Mesodermal cell (in vitro differentiated cells): ENCODE measurements at regions not wholly inside any gene's neighbourhood (a gene's known extent, or its start where the extent isn't known, plus 50 kb on each side); places are given as distances from the start of the nearest gene placed in this dataset.

Source experiments
- H3K27ac ChIP-seq: 2 replicates; pipeline ENCODE4 v1.7.0; 2013; ENCODE audit warnings: mild to moderate bottlenecking, low read depth, low read length, moderate library complexity; ENCODE audit not compliant: severe bottlenecking
- H3K36me3 ChIP-seq: 2 replicates; pipeline ENCODE4 v1.7.1; 2013; ENCODE audit warnings: mild to moderate bottlenecking, low read length, moderate library complexity; ENCODE audit not compliant: control insufficient read depth, insufficient read depth
- H3K4me1 ChIP-seq: one replicate; pipeline ENCODE4 v1.7.1; 2013; ENCODE audit warnings: mild to moderate bottlenecking, low read length; ENCODE audit not compliant: insufficient read depth, control insufficient read depth, poor library complexity, severe bottlenecking
- H3K4me3 ChIP-seq: 2 replicates; pipeline ENCODE4 v1.7.0; 2013; ENCODE audit warnings: low read length, control low read depth, mild to moderate bottlenecking; ENCODE audit not compliant: insufficient read depth, poor library complexity, severe bottlenecking; ENCODE audit errors: extremely low read depth
- H3K9me3 ChIP-seq: 2 replicates; pipeline ENCODE4 v1.7.1; 2013; ENCODE audit warnings: mild to moderate bottlenecking, low read length, moderate library complexity; ENCODE audit not compliant: control insufficient read depth
- WGBS, 2 experiments: methylation state at CpG; one replicate each; pipeline ENCODE4 v1.1.5; 2013; ENCODE audit warnings: missing lambda C conversion rate in 2 of 2; ENCODE audit not compliant: insufficient coverage in 2 of 2; 5-methylcytosine and 5-hydroxymethylcytosine counted together

DNA sequence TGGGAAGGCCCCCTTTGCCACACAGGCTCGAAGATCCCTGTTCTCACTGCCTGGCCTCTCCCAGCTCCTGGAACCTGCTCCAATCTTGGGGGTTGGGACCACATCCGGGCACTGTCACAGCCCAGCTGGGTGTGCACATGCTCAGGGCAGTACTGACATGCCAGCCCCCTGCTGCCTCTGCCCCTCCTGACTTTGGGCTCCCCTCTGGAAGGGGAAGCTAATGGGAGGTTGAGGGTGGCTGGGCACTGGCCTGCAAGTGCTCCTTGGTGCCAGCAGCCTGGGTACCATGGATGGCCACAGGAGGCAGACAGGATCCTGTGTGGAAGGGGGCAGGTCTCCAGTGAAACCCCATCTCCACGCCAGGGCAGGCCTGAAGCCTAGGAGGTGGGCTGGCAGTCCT is 126.1 kb upstream of the NOL4 start:
- no peak overlapping the region for H3K27ac ChIP-seq
- H3K4me3 ChIP-seq, result no peak overlapping the region
- H3K4me1 ChIP-seq, result no peaks in the 10 kb centered on the region
- H3K9me3 ChIP-seq, result no peaks in the 10 kb centered on the region
- H3K36me3 ChIP-seq, result no peaks in the 10 kb centered on the region
- 81 to 100% methylated on average over 1 to 3 of the region's 3 CpGs for WGBS, 2 experiments

- Histone ChIP-seq H3K9me3 (no peaks in the 10 kb centered on the region), H3K4me3 (no peak overlapping the region), H3K36me3 (no peaks in the 10 kb centered on the region), H3K4me1 (no peaks in the 10 kb centered on the region), H3K27ac (no peak overlapping the region)
- WGBS, 2 experiments, result no CpG with 5 or more reads among the region's 1 CpG
These were observed 127.9 kb upstream of the NOL4 start for GRCh38 chr18:34352385-34353163.

DNA sequence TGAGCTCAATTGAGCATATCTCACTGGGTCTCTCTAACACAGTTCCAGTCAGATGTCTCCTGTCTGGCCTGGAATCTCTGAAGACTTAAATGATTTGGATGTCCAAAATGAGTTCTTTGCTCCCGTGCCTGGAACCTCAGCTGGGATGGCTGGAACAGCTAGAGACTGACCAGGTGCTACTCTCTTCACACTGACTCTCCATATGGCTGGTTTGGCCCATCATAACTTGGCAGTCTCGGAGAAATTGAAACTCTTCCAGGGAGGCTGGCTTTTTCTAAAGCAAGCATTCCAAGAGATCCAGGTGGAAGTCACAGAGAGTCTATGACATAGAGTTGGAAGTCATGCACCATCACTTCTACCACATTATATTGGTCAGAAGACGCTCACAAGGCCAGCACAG is 129.6 kb upstream of the NOL4 start:
- Histone ChIP-seq H3K27ac (no peak overlapping the region), H3K4me3 (no peak overlapping the region), H3K36me3 (no peaks in the 10 kb centered on the region), H3K9me3 (no peaks in the 10 kb centered on the region), H3K4me1 (no peaks in the 10 kb centered on the region)
- 67 to 85% methylated on average over 1 to 2 of the region's 3 CpGs for WGBS, 2 experiments

GRCh38 chr18:34357944-34358580 is 133.3 kb upstream of the NOL4 start:
- Histone ChIP-seq H3K4me3 (no peak overlapping the region), H3K9me3 (no peaks in the 10 kb centered on the region), H3K36me3 (no peaks in the 10 kb centered on the region), H3K4me1 (no peaks in the 10 kb centered on the region), H3K27ac (no peak overlapping the region)
- WGBS, 2 experiments, result 90% methylated on average over 3 of the region's 5 CpGs; no CpG with 5 or more reads in 1 of the 2 experiments

DNA sequence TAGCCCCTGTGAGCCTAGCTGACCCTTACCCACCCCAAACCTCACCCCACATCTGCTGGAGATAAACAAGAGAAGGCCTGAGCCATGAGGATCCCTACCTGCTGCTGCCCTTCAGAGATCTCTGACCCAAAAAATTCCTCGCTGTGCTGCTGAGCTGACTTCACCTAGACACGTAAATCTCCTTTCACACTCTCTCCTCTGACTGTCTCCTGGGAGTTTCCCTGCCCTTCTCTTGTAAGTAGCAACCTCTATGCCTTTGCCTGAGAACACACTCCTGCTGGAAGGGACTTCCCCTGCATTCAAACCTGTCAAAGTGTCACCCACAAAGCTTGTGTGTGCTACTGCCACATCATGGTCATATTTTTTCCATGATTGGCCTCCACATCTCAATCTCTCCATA is 134.2 kb upstream of the NOL4 start:
- 74 to 79% methylated on average over 2 of the region's 2 CpGs for WGBS, 2 experiments
- Histone ChIP-seq H3K9me3 (no peaks in the 10 kb centered on the region), H3K36me3 (no peaks in the 10 kb centered on the region), H3K4me1 (no peaks in the 10 kb centered on the region), H3K4me3 (no peak overlapping the region), H3K27ac (no peak overlapping the region)

GRCh38 chr18:34364699-34365098 is 140.0 kb upstream of the NOL4 start:
- H3K9me3 ChIP-seq, result no peaks in the 10 kb centered on the region
- H3K4me1 ChIP-seq, result no peaks in the 10 kb centered on the region
- no CpG with 5 or more reads among the region's 1 CpG for WGBS, 2 experiments
- H3K4me3 ChIP-seq, result no peak overlapping the region
- no peak overlapping the region for H3K27ac ChIP-seq
- no peaks in the 10 kb centered on the region for H3K36me3 ChIP-seq

DNA sequence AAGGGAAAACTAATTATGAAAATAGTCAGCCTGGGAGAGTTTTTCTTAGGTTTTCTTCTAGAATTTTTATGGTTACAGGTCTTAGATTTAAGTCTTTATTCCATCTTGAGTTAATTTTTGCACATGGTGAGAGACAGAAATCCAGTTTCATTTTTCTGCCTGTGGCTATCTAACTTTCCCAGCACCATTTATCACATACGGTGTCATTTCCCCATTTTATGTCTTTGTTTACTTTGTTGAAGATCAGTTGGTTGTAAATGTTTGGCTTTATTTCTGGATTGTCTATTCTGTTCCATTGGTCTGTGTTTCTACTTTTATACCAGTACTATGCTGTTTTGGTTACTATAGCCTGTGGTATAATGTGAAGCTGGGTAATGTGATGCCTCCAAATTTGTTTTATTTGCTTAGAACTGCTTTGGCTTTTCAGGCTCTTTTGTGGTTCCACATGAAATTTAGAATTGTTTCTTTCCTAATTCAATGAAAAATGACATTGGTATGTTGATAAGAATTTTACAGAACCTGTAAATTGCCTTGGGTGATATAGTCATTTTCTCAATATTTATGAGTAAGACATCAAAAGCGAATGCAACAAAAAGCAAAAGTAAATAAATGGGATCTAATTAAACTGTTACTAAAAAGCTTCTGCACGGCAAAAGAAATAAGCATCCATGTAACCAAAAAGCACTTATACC is 146.1 kb upstream of the NOL4 start:
- Histone ChIP-seq H3K9me3 (no peaks in the 10 kb centered on the region), H3K4me1 (no peaks in the 10 kb centered on the region), H3K4me3 (no peak overlapping the region), H3K27ac (no peak overlapping the region), H3K36me3 (no peaks in the 10 kb centered on the region)
- WGBS, 2 experiments, result no CpG with 5 or more reads among the region's 3 CpGs

DNA sequence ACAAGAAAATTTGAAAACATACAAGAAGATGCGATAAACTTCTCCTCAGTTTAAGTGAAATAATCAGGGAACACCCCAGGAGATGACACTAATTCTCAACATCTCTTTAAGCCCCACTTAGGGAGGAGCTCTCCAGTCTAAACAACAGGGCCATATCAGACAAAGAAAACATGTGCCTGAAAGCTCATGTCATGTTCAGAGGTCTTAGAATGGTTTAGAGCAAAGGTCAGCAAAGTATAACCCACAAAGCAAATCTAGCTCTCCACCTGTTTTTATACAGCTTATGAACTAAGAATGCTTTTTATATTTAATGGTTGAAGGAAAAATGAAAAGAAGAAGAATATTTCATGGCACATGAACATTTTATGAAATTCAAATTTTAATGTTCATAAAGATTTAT is 155.6 kb upstream of the NOL4 start:
- no peak overlapping the region for H3K27ac ChIP-seq
- no peak overlapping the region for H3K4me3 ChIP-seq
- peaks cover 3% of the 10 kb centered on the region for H3K4me1 ChIP-seq
- 100% methylated on average over 1 of the region's 1 CpG; no CpG with 5 or more reads in 1 of the 2 experiments for WGBS, 2 experiments
- no peaks in the 10 kb centered on the region for H3K9me3 ChIP-seq
- no peaks in the 10 kb centered on the region for H3K36me3 ChIP-seq

DNA sequence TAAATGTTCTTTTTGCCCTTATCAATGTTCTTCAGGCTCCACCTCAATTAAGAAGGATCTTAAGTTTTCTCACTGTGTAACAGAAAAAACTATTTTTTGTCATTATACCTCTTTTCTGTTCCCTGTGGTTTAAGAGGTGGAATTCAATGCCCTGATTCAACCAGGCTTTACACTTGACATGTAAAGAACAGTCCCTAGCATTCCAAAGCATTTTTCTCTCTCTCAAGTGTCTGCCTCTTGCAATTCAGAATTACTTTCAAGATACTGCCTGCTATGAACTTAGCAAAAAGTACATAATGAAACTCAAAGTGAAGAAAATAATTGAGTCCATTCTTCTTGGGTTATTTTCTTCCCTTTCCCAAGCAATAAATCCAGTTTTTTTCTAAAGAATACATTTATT is 160.6 kb upstream of the NOL4 start:
- H3K4me3 ChIP-seq, result no peak overlapping the region
- H3K9me3 ChIP-seq, result no peaks in the 10 kb centered on the region
- H3K4me1 ChIP-seq, result no peaks in the 10 kb centered on the region
- H3K27ac ChIP-seq, result no peak overlapping the region
- no peaks in the 10 kb centered on the region for H3K36me3 ChIP-seq

GRCh38 chr18:34386803-34387202 is 162.1 kb upstream of the NOL4 start:
- H3K4me3 ChIP-seq, result no peak overlapping the region
- no peaks in the 10 kb centered on the region for H3K9me3 ChIP-seq
- 60 to 92% methylated on average over 1 to 5 of the region's 6 CpGs for WGBS, 2 experiments
- H3K36me3 ChIP-seq, result no peaks in the 10 kb centered on the region
- no peak overlapping the region for H3K27ac ChIP-seq
- no peaks in the 10 kb centered on the region for H3K4me1 ChIP-seq
